GM20000 (cell line): ENCODE measurements at regions not wholly inside any gene's neighbourhood (a gene's known extent, or its start where the extent isn't known, plus 50 kb on each side); places are given as distances from the start of the nearest gene placed in this dataset.

Experiments used
- DNase-seq: peaks from one replicate; pipeline ENCODE4 v3.0.0; 2012; ENCODE audit warnings: low spot score
- CTCF ChIP-seq: IDR thresholded peaks from 2 replicates; pipeline ENCODE4 v1.5.1; 2012; ENCODE audit warnings: mild to moderate bottlenecking, control low read depth; ENCODE audit errors: extremely low read depth, missing control alignments

- DNase-seq, result no peak
- no peak for TF ChIP-seq CTCF
Measured at GRCh38 chr14:81837304-81837703, 303.7 kb upstream of the SEL1L start.

GRCh38 chr14:81839056-81839455 lies 305.4 kb upstream of the SEL1L start:
- TF ChIP-seq CTCF, result no peak
- no peak for DNase-seq

- no peak for DNase-seq
- TF ChIP-seq CTCF, result no peak
Measured at GRCh38 chr14:81841346-81841745, 307.7 kb upstream of the SEL1L start.

- no peak for DNase-seq
Measured at GRCh38 chr14:81849714-81850113, 316.1 kb upstream of the SEL1L start.

GRCh38 chr14:81855007-81855406 lies 321.4 kb upstream of the SEL1L start:
- TF ChIP-seq CTCF, result no peak
- DNase-seq, result no peak

More at GRCh38 chr14:81849714-81850113, 316.1 kb upstream of the SEL1L start:
- no peak for TF ChIP-seq CTCF

GRCh38 chr14:81859046-81859445 lies 325.4 kb upstream of the SEL1L start:
- no peak for TF ChIP-seq CTCF
- DNase-seq, result no peak

GRCh38 chr14:81868172-81868571 lies 334.5 kb upstream of the SEL1L start:
- no peak for DNase-seq

More at GRCh38 chr14:81868172-81868571, 334.5 kb upstream of the SEL1L start:
- TF ChIP-seq CTCF, result no peak
